C4-2B (cell line): ENCODE measurements at regions not wholly inside any gene's neighbourhood (a gene's known extent, or its start where the extent isn't known, plus 50 kb on each side); places are given as distances from the start of the nearest gene placed in this dataset.

Source experiments
- ZFX ChIP-seq: fragments of 450-650 bp; IDR thresholded peaks from 2 replicates; pipeline ENCODE4 v1.6.1; 2017
- TF ChIP-seq, protein P1 (sequence below): fragments of 450-650 bp; conservative IDR thresholded peaks from 2 replicates; pipeline ENCODE4 v1.5.1; 2017; ENCODE audit warnings: mild to moderate bottlenecking

GRCh38 chr1:5458248-5458647, 534.0 kb downstream of the NPHP4 start:
- TF ChIP-seq, protein P1, sequence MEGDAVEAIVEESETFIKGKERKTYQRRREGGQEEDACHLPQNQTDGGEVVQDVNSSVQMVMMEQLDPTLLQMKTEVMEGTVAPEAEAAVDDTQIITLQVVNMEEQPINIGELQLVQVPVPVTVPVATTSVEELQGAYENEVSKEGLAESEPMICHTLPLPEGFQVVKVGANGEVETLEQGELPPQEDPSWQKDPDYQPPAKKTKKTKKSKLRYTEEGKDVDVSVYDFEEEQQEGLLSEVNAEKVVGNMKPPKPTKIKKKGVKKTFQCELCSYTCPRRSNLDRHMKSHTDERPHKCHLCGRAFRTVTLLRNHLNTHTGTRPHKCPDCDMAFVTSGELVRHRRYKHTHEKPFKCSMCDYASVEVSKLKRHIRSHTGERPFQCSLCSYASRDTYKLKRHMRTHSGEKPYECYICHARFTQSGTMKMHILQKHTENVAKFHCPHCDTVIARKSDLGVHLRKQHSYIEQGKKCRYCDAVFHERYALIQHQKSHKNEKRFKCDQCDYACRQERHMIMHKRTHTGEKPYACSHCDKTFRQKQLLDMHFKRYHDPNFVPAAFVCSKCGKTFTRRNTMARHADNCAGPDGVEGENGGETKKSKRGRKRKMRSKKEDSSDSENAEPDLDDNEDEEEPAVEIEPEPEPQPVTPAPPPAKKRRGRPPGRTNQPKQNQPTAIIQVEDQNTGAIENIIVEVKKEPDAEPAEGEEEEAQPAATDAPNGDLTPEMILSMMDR = no peak
- no peak for TF ChIP-seq ZFX
